WERI-Rb-1 (cell line): ENCODE measurements at regions not wholly inside any gene's neighbourhood (a gene's known extent, or its start where the extent isn't known, plus 50 kb on each side); places are given as distances from the start of the nearest gene placed in this dataset.
"Not testable (repeated sequence)": the region's sequence is repeated elsewhere in the genome, so short reads cannot be mapped to it uniquely, and the experiment has no call there.

Source experiments
- DNase-seq: peaks from one replicate; pipeline ENCODE4 v3.0.0-alpha.2; 2020
- H3K27ac ChIP-seq: fragments of 250-450 bp; sonication (Bioruptor Pico); 2 replicates; pipeline ENCODE4 v1.5.1; 2020; ENCODE audit warnings: mild to moderate bottlenecking, moderate library complexity
- H3K27me3 ChIP-seq: fragments of 250-450 bp; sonication (Bioruptor Pico); 2 replicates; pipeline ENCODE4 v1.5.1; 2021; ENCODE audit warnings: mild to moderate bottlenecking, low read depth, moderate library complexity; ENCODE audit not compliant: insufficient read depth, severe bottlenecking
- H3K36me3 ChIP-seq: fragments of 250-450 bp; sonication (Bioruptor Pico); 2 replicates; pipeline ENCODE4 v1.5.1; 2020; ENCODE audit warnings: mild to moderate bottlenecking, moderate library complexity
- H3K4me3 ChIP-seq: 2 replicates; pipeline ENCODE4 v1.5.1; 2011; ENCODE audit warnings: low read depth, mild to moderate bottlenecking, control low read depth, low read length
- H3K9me3 ChIP-seq: fragments of 250-450 bp; sonication (Bioruptor Pico); 2 replicates; pipeline ENCODE4 v1.5.1; 2021; ENCODE audit warnings: mild to moderate bottlenecking, moderate library complexity; ENCODE audit not compliant: severe bottlenecking
- CTCF ChIP-seq: IDR thresholded peaks from 2 replicates; pipeline ENCODE4 v1.5.1; 2011; ENCODE audit warnings: low read depth, mild to moderate bottlenecking, control low read depth, inconsistent platforms, low read length

GRCh38 chr4:44983083-44983482 is 256.7 kb upstream of the GNPDA2 start:
- no peak overlapping the region for H3K4me3 ChIP-seq
- no peak for TF ChIP-seq CTCF
- H3K27me3 ChIP-seq, result no peaks in the 10 kb centered on the region
- no peaks in the 10 kb centered on the region for H3K36me3 ChIP-seq
- no peak overlapping the region for H3K27ac ChIP-seq
- no peaks in the 10 kb centered on the region for H3K9me3 ChIP-seq
- DNase-seq, result no peak

GRCh38 chr4:44978020-44978419 is 251.7 kb upstream of the GNPDA2 start:
- Histone ChIP-seq H3K27me3 (no peaks in the 10 kb centered on the region), H3K9me3 (no peaks in the 10 kb centered on the region), H3K36me3 (no peaks in the 10 kb centered on the region), H3K27ac (no peak overlapping the region), H3K4me3 (no peak overlapping the region)
- no peak for DNase-seq
- TF ChIP-seq CTCF, result no peak

- Histone ChIP-seq H3K4me3 (no peak overlapping the region), H3K27me3 (no peaks in the 10 kb centered on the region), H3K36me3 (no peaks in the 10 kb centered on the region), H3K27ac (no peak overlapping the region), H3K9me3 (peaks cover 9% of the 10 kb centered on the region)
- TF ChIP-seq CTCF, result no peak
- no peak for DNase-seq
These were observed 239.2 kb upstream of the GNPDA2 start for GRCh38 chr4:44965435-44966095.

- H3K9me3 ChIP-seq, result peaks cover 10% of the 10 kb centered on the region
- DNase-seq, H3K27ac ChIP-seq, H3K4me3 ChIP-seq, H3K27me3 ChIP-seq, H3K36me3 ChIP-seq: not testable (repeated sequence)
These were observed 237.7 kb upstream of the GNPDA2 start for GRCh38 chr4:44964086-44964485.

GRCh38 chr4:44961001-44961755 is 234.8 kb upstream of the GNPDA2 start:
- no peak for TF ChIP-seq CTCF
- H3K27me3 ChIP-seq, result no peaks in the 10 kb centered on the region
- H3K27ac ChIP-seq, result no peak overlapping the region
- DNase-seq, result no peak
- no peak overlapping the region for H3K4me3 ChIP-seq
- peaks cover 10% of the 10 kb centered on the region for H3K9me3 ChIP-seq
- no peaks in the 10 kb centered on the region for H3K36me3 ChIP-seq

- Histone ChIP-seq H3K4me3 (no peak overlapping the region), H3K36me3 (no peaks in the 10 kb centered on the region), H3K27me3 (no peaks in the 10 kb centered on the region), H3K27ac (no peak overlapping the region), H3K9me3 (no peaks in the 10 kb centered on the region)
- DNase-seq, result no peak
- TF ChIP-seq CTCF, result no peak
These were observed 205.4 kb upstream of the GNPDA2 start for GRCh38 chr4:44931720-44932119.
